ENCODE measurements at regions not wholly inside any gene's neighbourhood (a gene's known extent, or its start where the extent isn't known, plus 50 kb on each side); places are given as distances from the start of the nearest gene placed in this dataset.

GRCh38 chr19:31160336-31160926 lies 188.8 kb downstream of the TSHZ3 start:
- no peak for DNase-seq

DNA sequence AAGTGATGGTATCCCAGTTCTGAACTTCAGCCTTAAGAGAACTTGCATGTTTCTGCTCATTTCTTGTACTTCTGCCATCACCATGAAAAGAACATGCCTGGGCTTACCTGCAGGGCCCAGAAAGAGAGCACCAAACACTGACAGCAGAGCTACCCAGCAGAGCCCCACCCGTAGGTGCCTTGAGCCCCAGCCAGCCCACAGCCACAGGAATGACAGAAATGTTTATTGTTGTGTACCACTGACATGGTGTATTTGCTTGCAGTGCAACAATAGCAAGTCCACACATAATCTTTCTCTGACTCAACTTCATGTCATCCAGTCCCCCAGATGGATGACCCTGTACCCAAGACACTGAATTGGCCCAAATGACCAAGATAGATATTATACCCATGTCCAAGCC lies 195.2 kb downstream of the TSHZ3 start:
- DNase-seq = no peak

DNA sequence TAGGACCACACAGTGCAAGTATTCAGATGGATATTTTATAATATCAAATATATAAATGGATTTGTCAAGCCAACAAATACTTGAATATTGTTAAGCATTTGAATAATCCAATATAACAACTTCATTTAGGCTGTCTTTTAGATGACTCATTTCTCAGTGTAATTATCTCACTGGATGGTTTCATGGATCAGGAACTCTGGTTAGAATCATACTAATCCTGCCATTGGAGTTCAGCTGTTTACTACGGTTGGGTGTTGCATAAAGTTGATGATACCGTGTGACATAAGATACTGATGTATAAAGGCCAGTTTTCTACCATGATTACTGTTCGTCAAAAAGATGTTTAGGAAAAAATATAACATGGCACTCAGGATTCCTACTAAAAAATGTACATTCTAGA lies 196.3 kb downstream of the TSHZ3 start:
- DNase-seq = no peak

GRCh38 chr19:31149441-31149941 lies 199.7 kb downstream of the TSHZ3 start:
- no peak for DNase-seq

DNA sequence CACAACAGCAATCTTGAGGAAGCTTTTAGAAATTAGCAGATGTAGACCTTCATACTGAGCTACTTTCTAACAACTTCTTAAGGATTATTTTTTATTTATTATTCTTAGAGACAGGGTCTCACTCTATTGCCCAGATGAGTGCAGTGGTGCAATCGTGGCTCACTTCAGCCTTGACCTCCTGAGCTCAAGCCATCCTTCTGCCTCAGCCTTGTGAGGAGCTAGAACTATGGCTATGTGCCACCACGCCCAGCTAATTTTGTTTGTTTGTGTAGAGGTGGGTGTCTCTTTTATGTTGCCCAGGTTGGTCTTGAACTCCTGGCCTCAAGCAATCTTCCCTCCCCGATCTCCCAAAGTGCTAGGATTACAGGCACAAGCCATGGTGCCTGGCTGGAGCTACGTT lies 200.6 kb downstream of the TSHZ3 start:
- no peak for DNase-seq

GRCh38 chr19:31147234-31147633 lies 202.0 kb downstream of the TSHZ3 start:
- DNase-seq = no peak

GRCh38 chr19:31146546-31147183 lies 202.6 kb downstream of the TSHZ3 start:
- no peak for DNase-seq

DNA sequence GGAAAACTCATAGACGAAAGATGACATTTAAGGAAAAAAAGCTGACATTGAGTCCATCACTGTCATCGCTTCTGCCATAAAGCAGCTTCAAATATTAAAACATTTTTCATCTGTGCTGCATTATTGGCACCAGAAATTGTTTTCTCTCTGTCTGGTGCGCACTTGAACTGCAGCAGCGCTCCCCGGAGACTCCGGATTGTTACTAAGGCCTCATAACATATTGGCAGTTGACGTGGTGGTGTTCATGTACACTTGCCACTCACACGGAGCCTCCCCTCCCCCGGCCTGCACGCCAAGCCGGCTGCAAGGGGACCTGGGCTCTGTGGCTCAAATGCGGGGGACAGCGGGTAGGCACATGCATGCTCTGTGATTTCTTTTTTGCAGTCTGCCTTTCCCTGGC lies 203.2 kb downstream of the TSHZ3 start:
- DNase-seq = no peak

DNA sequence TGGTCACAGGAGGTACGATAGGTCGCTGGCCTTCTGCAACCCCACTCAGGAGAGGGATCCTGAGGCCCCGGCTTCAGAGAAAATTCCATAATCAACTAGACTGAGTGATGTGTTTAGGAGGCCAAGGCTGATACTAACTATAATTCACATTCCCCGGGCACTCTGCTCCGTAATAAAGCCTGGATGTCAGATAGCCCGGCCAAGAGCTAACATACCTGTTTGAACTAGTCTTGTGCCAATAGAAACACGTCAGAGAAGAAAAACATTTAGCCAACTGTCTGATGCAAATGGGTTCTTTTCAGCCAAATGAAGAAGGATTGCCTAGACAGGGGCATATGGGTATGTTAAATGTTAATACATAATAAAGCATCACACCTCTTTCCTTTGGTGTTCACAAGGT lies 204.2 kb downstream of the TSHZ3 start:
- DNase-seq = no peak

DNA sequence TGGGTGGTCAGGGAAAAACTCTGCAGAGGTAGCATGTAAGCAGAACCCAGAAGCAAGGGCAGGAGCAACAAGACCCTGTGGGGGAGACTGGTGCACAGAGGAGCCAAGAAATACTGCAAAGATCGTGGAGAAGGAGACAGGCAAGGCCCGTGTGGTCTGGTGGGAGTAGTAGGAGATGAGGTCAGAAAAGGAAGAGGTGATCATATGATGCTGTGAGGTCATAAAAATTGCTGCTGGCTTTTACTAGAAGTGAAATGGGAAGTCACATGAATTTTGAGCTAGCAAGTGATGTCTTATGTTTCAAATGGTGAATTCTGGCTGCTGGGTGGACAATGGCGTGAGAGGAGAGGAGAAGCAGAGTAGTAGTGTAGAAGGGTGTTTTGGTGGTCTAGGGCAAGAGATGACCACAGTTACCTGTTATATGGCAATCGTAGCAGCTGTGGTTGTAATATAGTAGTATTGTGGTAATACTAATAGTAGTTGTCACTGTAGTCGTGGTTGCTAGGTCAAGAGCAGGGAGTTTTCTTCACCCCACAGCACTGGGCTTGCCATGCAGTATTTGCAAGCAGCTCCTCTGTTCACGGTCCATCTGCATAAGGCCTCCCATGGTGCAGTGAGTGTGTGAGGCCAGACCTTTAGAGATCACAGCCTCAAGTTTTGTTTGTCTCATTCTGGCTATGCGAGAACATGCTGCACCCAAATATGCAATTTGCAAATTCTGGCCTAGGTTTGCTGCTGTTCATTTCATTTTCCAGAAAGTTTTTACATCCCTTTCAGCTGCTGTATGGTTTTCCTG lies 205.0 kb downstream of the TSHZ3 start:
- DNase-seq = no peak

DNA sequence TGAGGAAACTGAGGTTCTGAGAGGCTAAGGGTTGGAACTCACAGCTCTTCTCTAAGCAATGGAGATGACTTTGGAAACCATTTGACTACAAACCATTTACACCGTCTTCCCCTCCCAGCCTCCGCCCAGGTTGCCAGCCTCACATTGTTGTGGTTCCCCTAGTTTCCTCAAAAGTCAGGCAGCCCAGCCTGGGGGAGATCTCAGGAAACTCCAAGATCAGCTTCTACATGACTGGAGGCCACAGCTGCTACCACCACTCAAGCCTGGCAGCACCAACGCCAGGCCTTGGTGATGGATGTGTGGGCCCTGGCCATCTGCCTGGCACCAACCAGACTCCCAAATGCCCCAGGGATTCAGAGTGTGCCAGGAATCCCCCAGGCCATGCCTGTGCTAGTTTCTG lies 207.9 kb downstream of the TSHZ3 start:
- no peak for DNase-seq

GRCh38 chr19:31140717-31141116 lies 208.5 kb downstream of the TSHZ3 start:
- DNase-seq = no peak

GRCh38 chr19:31139871-31140505 lies 209.2 kb downstream of the TSHZ3 start:
- no peak for DNase-seq

DNA sequence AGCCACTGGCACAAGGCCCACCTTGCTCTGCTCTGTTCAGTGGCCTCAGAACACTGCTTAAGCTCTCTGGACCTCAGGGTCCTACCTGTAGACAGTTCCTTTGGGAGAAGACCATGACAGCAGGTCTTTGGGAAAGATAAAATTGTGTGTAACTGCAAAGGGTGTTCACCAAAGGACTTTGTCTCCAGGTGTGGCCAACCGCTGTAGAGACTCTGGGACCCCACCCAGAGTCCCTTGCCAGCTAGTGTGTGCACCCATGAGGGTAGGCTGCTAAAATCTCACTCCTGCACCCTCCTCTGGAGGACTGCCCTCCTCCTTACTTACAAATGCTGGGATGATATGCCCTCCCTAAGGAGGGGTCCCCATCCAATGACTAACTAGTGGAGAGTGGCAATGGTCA lies 211.2 kb downstream of the TSHZ3 start:
- DNase-seq = no peak

- DNase-seq = no peak
Measured at GRCh38 chr19:31135841-31136240, 213.4 kb downstream of the TSHZ3 start.

GRCh38 chr19:31132753-31133110 lies 216.5 kb downstream of the TSHZ3 start:
- DNase-seq = no peak

- no peak for DNase-seq
Measured at GRCh38 chr19:31128291-31128690, 220.9 kb downstream of the TSHZ3 start.

DNA sequence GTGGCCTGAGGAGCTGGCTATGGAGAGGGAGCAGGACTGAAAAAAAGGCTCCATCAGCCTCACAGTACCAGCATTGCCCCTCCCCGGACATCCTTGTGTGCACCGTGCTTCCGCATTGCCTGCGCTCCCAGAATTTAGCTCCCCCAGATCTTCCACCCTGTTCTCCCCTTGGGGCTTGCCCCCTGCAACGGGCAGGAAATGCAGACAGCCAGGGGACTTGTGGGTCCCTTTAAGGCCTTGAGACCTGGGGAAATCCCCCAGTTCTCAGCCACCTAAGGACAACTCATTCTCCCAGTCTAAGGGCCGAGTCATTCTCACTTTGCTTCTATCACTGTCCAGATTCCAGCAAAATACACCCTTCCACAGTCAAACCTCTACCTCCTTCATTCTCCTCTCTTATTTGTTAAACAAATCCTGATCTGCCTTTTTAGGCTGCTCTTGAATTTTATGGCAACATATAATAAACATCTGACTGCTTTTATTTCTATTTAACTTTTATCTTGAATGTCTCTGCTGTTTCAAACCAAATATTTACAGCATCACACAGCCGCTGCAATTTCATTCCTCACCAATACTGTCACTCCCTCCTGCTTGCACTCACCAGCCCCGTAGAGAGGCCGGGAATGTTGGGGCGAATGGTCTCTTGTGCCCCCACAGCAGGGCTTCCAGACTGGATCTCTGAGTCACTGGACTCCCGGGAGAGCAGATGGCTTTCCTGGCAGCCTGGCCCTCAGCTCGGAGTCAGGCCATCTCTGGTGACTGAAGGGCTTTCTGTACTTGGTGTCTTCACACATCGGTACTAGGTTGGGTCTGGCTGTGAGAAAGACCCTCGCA lies 221.9 kb downstream of the TSHZ3 start:
- DNase-seq = no peak

- no peak for DNase-seq
Measured at GRCh38 chr19:31126236-31126635, 223.0 kb downstream of the TSHZ3 start.

DNA sequence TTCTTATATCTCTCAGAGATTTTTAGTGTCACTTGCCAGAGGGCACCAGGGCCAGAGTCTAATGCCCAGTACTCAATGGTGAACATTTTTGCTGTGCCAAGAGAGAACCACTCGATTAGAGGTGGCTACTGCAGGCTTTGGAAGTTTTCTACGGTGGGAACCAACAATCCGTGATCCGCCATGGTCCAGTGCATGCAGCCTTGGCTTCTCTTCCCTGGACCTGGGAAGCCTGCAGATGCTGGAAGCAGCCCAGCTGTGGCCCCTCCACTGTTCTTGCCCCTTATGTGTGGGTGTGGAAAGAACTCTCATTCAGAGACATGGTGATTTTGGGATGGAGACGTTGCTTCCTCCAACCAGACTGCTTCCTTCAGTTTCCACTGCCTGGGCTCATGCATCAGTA lies 224.2 kb downstream of the TSHZ3 start:
- no peak for DNase-seq

DNA sequence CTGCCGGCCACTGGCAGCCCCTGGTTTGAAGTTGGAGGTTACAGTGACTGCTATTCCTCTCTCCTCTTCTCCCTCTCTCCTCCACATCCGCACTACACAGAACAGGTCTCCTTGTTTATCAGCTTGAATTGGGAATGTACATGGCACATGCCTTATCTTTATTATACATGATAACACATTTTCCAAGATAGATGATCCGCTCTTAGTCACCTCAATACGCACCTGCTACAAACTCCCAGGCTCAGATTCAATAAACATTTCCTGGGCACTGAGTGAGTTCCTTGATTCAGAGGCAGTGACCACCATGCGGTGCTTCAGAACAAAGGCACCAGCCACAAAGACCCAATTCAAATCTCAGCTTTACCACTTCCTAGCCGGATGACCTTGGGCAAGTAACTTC lies 227.7 kb downstream of the TSHZ3 start:
- no peak for DNase-seq

DNA sequence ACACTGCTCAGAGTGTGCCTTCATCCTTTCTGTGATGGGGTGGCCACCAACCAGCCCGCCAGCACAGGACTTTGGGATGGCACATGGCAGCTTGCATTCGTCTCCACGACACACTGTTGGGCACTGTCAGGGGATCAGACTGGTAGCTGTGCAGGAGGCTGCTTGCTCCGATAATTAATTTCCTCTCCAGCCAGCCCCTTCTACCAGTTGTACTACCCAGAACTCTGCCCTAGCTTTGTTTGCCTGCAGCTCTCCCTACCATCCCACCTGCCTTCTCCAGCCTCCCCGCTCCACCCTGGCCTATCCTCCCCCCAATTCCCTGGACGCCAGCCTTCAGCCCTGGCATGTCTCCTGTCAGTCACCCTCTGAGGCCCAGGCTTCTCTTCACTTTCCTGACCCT lies 228.3 kb downstream of the TSHZ3 start:
- no peak for DNase-seq
